HG02610 (cell line): ENCODE measurements at regions not wholly inside any gene's neighbourhood (a gene's known extent, or its start where the extent isn't known, plus 50 kb on each side); places are given as distances from the start of the nearest gene placed in this dataset.

ENCODE experiments used
- ATAC-seq: cut with Tn5 transposase; IDR thresholded peaks from one replicate; pipeline ENCODE4 v1.9.1; 2021; ENCODE audit warnings: mild to moderate bottlenecking, moderate library complexity; ENCODE audit not compliant: unreplicated experiment

- ATAC-seq = no peak
These were observed 204.2 kb upstream of the GUCY1A2 start for GRCh38 chr11:107222431-107222830.

GRCh38 chr11:107221748-107222285 is 203.5 kb upstream of the GUCY1A2 start:
- no peak for ATAC-seq

- no peak for ATAC-seq
These were observed 200.1 kb upstream of the GUCY1A2 start for GRCh38 chr11:107218123-107219013.

- ATAC-seq = no peak
These were observed 199.2 kb upstream of the GUCY1A2 start for GRCh38 chr11:107217444-107217843.

- no peak for ATAC-seq
These were observed 196.7 kb upstream of the GUCY1A2 start for GRCh38 chr11:107215010-107215409.

- ATAC-seq = no peak
These were observed 185.4 kb upstream of the GUCY1A2 start for GRCh38 chr11:107203656-107204055.

GRCh38 chr11:107202241-107202640 is 184.0 kb upstream of the GUCY1A2 start:
- no peak for ATAC-seq

- no peak for ATAC-seq
These were observed 180.3 kb upstream of the GUCY1A2 start for GRCh38 chr11:107198490-107199007.

- no peak for ATAC-seq
These were observed 179.7 kb upstream of the GUCY1A2 start for GRCh38 chr11:107197932-107198331.

GRCh38 chr11:107196732-107197131 is 178.5 kb upstream of the GUCY1A2 start:
- no peak for ATAC-seq

- no peak for ATAC-seq
These were observed 166.7 kb upstream of the GUCY1A2 start for GRCh38 chr11:107184986-107185385.

GRCh38 chr11:107183953-107184352 is 165.7 kb upstream of the GUCY1A2 start:
- no peak for ATAC-seq

GRCh38 chr11:107182978-107183377 is 164.7 kb upstream of the GUCY1A2 start:
- no peak for ATAC-seq

- ATAC-seq = no peak
These were observed 162.0 kb upstream of the GUCY1A2 start for GRCh38 chr11:107180236-107180635.

- no peak for ATAC-seq
These were observed 161.6 kb upstream of the GUCY1A2 start for GRCh38 chr11:107179829-107180228.

GRCh38 chr11:107177106-107177477 is 158.8 kb upstream of the GUCY1A2 start:
- no peak for ATAC-seq

- ATAC-seq = no peak
These were observed 158.2 kb upstream of the GUCY1A2 start for GRCh38 chr11:107176148-107177105.

GRCh38 chr11:107174856-107175255 is 156.6 kb upstream of the GUCY1A2 start:
- no peak for ATAC-seq

- ATAC-seq = no peak
These were observed 154.7 kb upstream of the GUCY1A2 start for GRCh38 chr11:107172996-107173395.

- ATAC-seq = no peak
These were observed 139.5 kb upstream of the GUCY1A2 start for GRCh38 chr11:107157809-107158187.

GRCh38 chr11:107157146-107157808 is 139.0 kb upstream of the GUCY1A2 start:
- ATAC-seq = no peak
